IMR-90 (cell line): ENCODE measurements at regions not wholly inside any gene's neighbourhood (a gene's known extent, or its start where the extent isn't known, plus 50 kb on each side); places are given as distances from the start of the nearest gene placed in this dataset.
A peak's percentile ranks its signal among the peaks of the same experiment; 100 is the strongest.

Experiments used
- ATAC-seq: fragments of 200-7000 bp; cut with Tn5 transposase; 2 replicates; pipeline ENCODE4 v1.9.1; 2020; ENCODE audit warnings: low read depth, mild to moderate bottlenecking, moderate library complexity
- BruUV-seq: library from RNA; stranded (reverse); fragments of 400-500 nt; replicated peaks from 2 replicates; lab custom pipeline; 2021; lab: Mats Ljungman, UMichigan
- CTCF ChIA-PET: fragments of 300-600 bp; formaldehyde crosslinking; extraction: SDS; loops from one replicate; lab custom pipeline; 2021; ENCODE audit warnings: antibody characterized with exemption; lab: Yijun Ruan, JAX
- POLR2A ChIA-PET: fragments of 300-600 bp; sonication (Branson Sonifier 250); formaldehyde crosslinking; loops from one replicate; lab custom pipeline; 2022; ENCODE audit warnings: antibody characterized with exemption; ENCODE audit not compliant: unreplicated experiment; lab: Charles Lee
- DNase-seq: peaks from one replicate; pipeline ENCODE4 v3.0.0; 2013
- H2AFZ ChIP-seq: replicated peaks from 2 replicates; pipeline ENCODE3; 2013; ENCODE audit warnings: low read length, mild to moderate bottlenecking; ENCODE audit not compliant: poor library complexity
- H2AK5ac ChIP-seq: 2 replicates; pipeline ENCODE4 v1.6.1; 2013; ENCODE audit warnings: low read depth, low read length, inconsistent platforms
- H2AK9ac ChIP-seq: replicated peaks from 2 replicates; pipeline ENCODE3; 2013; ENCODE audit warnings: mild to moderate bottlenecking, low read depth, low read length, moderate library complexity; ENCODE audit not compliant: poor library complexity
- H2BK120ac ChIP-seq: 2 replicates; pipeline ENCODE4 v1.6.1; 2013; ENCODE audit warnings: low read depth, low read length, inconsistent platforms
- H2BK15ac ChIP-seq: 3 replicates; pipeline ENCODE4 v1.6.1; 2013; ENCODE audit warnings: low read depth, low read length, inconsistent platforms
- H2BK20ac ChIP-seq: 2 replicates; pipeline ENCODE4 v1.6.1; 2013; ENCODE audit warnings: low read depth, mild to moderate bottlenecking, inconsistent platforms, low read length, moderate library complexity
- H2BK5ac ChIP-seq: 2 replicates; pipeline ENCODE4 v1.6.1; 2013; ENCODE audit warnings: mild to moderate bottlenecking, low read depth, low read length, inconsistent platforms; ENCODE audit not compliant: poor library complexity, severe bottlenecking
- H3K14ac ChIP-seq: replicated peaks from 2 replicates; pipeline ENCODE4 v1.6.1; 2013; ENCODE audit warnings: low read depth, low read length, inconsistent platforms
- H3K18ac ChIP-seq: 2 replicates; pipeline ENCODE4 v1.6.1; 2013; ENCODE audit warnings: low read depth, low read length, control low read depth
- H3K23ac ChIP-seq: 2 replicates; pipeline ENCODE4 v1.6.1; 2013; ENCODE audit warnings: low read depth, low read length, inconsistent platforms
- H3K27ac ChIP-seq: 2 replicates; pipeline ENCODE4 v1.5.1; 2013; ENCODE audit warnings: mild to moderate bottlenecking, control low read depth, low read length; ENCODE audit not compliant: insufficient read depth
- H3K27me3 ChIP-seq: 2 replicates; pipeline ENCODE4 v1.6.1; 2013; ENCODE audit warnings: low read length; ENCODE audit not compliant: control insufficient read depth, insufficient read depth
- H3K36me3 ChIP-seq: 2 replicates; pipeline ENCODE4 v1.6.1; 2013; ENCODE audit warnings: low read length, mixed read lengths; ENCODE audit not compliant: control insufficient read depth, insufficient read depth
- H3K4ac ChIP-seq: 2 replicates; pipeline ENCODE4 v1.6.1; 2013; ENCODE audit warnings: low read depth, low read length, inconsistent platforms
- H3K4me1 ChIP-seq: 2 replicates; pipeline ENCODE4 v1.6.1; 2013; ENCODE audit warnings: low read length, mixed read lengths; ENCODE audit not compliant: control insufficient read depth, insufficient read depth
- H3K4me2 ChIP-seq: 2 replicates; pipeline ENCODE4 v1.6.1; 2013; ENCODE audit warnings: low read depth, mild to moderate bottlenecking, control low read depth, low read length, moderate library complexity
- H3K4me3 ChIP-seq: 2 replicates; pipeline ENCODE4 v1.5.1; 2013; ENCODE audit warnings: low read depth, mild to moderate bottlenecking, control low read depth, low read length, moderate library complexity; ENCODE audit not compliant: insufficient read depth
- H3K56ac ChIP-seq: 2 replicates; pipeline ENCODE4 v1.6.1; 2013; ENCODE audit warnings: low read length, inconsistent platforms; ENCODE audit not compliant: insufficient read depth; ENCODE audit errors: extremely low read depth
- H3K79me1 ChIP-seq, 2 experiments: 2 replicates each; pipeline ENCODE4 v1.6.1; 2013; ENCODE audit warnings: low read length in 2 of 2, inconsistent platforms in 1 of 2, low read depth in 1 of 2
- H3K9ac ChIP-seq: 2 replicates; pipeline ENCODE4 v1.6.1; 2013; ENCODE audit warnings: low read depth, low read length, control low read depth
- H3K9me1 ChIP-seq: 2 replicates; pipeline ENCODE4 v1.6.1; 2013; ENCODE audit warnings: low read length, inconsistent platforms; ENCODE audit not compliant: insufficient read depth
- H3K9me3 ChIP-seq: 2 replicates; pipeline ENCODE4 v1.6.1; 2013; ENCODE audit warnings: low read length; ENCODE audit not compliant: control insufficient read depth, insufficient read depth
- H4K20me1 ChIP-seq: 2 replicates; pipeline ENCODE4 v1.6.1; 2013; ENCODE audit warnings: low read length, inconsistent platforms; ENCODE audit not compliant: insufficient read depth
- H4K5ac ChIP-seq: 2 replicates; pipeline ENCODE4 v1.6.1; 2013; ENCODE audit warnings: mild to moderate bottlenecking, low read depth, low read length, control low read depth
- H4K8ac ChIP-seq, 2 experiments: 2 replicates each; pipeline ENCODE4 v1.6.1; 2013; ENCODE audit warnings: low read depth in 2 of 2, low read length in 2 of 2, control low read depth in 1 of 2, inconsistent platforms in 1 of 2
- H4K91ac ChIP-seq: 2 replicates; pipeline ENCODE4 v1.6.1; 2013; ENCODE audit warnings: low read depth, low read length, inconsistent platforms; ENCODE audit not compliant: insufficient read depth
- MAFK ChIP-seq: IDR thresholded peaks from 2 replicates; pipeline ENCODE4 v1.6.1; 2012; ENCODE audit warnings: low read depth, low read length, improper control_type of control experiment
- MAZ ChIP-seq: IDR thresholded peaks from 2 replicates; pipeline ENCODE4 v1.6.1; 2012; ENCODE audit warnings: low read depth, mild to moderate bottlenecking, low read length, improper control_type of control experiment, moderate library complexity, borderline replicate concordance
- MXI1 ChIP-seq: IDR thresholded peaks from 2 replicates; pipeline ENCODE4 v1.6.1; 2012; ENCODE audit warnings: low read depth, mild to moderate bottlenecking, low read length, moderate library complexity, borderline replicate concordance
- WGBS, 2 experiments: methylation state at CpG; one replicate each; pipeline versions ENCODE4 v1.1.5 to v1.1.7; 2013; ENCODE audit warnings: missing lambda C conversion rate in 2 of 2; ENCODE audit not compliant: insufficient read length in 1 of 2; ENCODE audit errors: extremely low coverage in 2 of 2; 5-methylcytosine and 5-hydroxymethylcytosine counted together
- dilution Hi-C: fragments of 300-500 bp; cut with HindIII; formaldehyde crosslinking; loops from one replicate; pipeline ENCODE4 v1.14.3; 2018; ENCODE audit warnings: low sequenced_read_pairs; ENCODE audit not compliant: unreplicated experiment
- in situ Hi-C: fragments of 300-500 bp; cut with MboI; formaldehyde crosslinking; loops from 3 replicates; pipeline ENCODE4 v1.14.3; 2019; ENCODE audit warnings: low sequenced_read_pairs, inconsistent platforms, mixed read lengths
- intact Hi-C: fragments of 100-400 bp; cut with micrococcal nuclease; formaldehyde crosslinking; loops from 2 replicates; pipeline ENCODE4 v1.10.0; 2022
- TF ChIP-seq, protein P1 (sequence below): conservative IDR thresholded peaks from 2 replicates; pipeline ENCODE4 v1.5.1; 2012; ENCODE audit warnings: mild to moderate bottlenecking, low read depth, low read length, improper control_type of control experiment

DNA sequence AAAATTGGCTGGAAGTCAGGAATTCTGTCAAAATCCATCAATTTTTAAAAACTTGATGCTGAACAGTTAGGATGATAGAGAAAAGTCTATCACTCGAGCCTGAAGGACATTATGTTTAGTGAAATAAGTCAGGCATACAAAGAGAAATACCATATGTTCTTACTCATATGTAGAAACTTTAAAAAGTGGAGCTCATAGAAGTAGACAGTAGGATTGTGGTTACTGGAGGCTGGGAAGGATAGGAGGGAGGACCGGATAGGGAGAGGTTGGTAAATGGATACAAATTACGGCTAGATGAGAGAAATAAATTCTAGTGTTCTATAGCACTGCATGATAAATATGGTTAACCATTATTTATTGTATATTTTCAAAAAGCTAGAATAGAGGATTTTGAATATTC is 389.5 kb upstream of the RASGRP1 start:
- Histone ChIP-seq H2BK15ac (no peak overlapping the region), H2BK5ac (no peak overlapping the region), H3K4me3 (no peak overlapping the region), H3K27me3 (no peaks in the 10 kb centered on the region), H2BK120ac (no peak overlapping the region), H3K23ac (no peak overlapping the region), H3K9ac (no peak overlapping the region), H3K79me1 (no peaks in the 10 kb centered on the region), H3K27ac (no peak overlapping the region), H3K56ac (no peak overlapping the region), H3K4me2 (no peak overlapping the region), H2AK5ac (no peak overlapping the region), H3K4me1 (no peaks in the 10 kb centered on the region), H3K14ac (no peak overlapping the region), H4K91ac (no peak overlapping the region), H3K9me1 (no peaks in the 10 kb centered on the region), H3K36me3 (no peaks in the 10 kb centered on the region), H2AFZ (no peak overlapping the region), H4K8ac (no peak overlapping the region), H4K20me1 (no peaks in the 10 kb centered on the region), H3K9me3 (no peaks in the 10 kb centered on the region), H3K4ac (no peak overlapping the region), H2AK9ac (no peak overlapping the region), H2BK20ac (no peak overlapping the region), H4K5ac (no peak overlapping the region), H3K18ac (no peak overlapping the region)
- no peak for ATAC-seq
- TF ChIP-seq, protein P1, sequence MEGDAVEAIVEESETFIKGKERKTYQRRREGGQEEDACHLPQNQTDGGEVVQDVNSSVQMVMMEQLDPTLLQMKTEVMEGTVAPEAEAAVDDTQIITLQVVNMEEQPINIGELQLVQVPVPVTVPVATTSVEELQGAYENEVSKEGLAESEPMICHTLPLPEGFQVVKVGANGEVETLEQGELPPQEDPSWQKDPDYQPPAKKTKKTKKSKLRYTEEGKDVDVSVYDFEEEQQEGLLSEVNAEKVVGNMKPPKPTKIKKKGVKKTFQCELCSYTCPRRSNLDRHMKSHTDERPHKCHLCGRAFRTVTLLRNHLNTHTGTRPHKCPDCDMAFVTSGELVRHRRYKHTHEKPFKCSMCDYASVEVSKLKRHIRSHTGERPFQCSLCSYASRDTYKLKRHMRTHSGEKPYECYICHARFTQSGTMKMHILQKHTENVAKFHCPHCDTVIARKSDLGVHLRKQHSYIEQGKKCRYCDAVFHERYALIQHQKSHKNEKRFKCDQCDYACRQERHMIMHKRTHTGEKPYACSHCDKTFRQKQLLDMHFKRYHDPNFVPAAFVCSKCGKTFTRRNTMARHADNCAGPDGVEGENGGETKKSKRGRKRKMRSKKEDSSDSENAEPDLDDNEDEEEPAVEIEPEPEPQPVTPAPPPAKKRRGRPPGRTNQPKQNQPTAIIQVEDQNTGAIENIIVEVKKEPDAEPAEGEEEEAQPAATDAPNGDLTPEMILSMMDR, result no peak
- TF ChIP-seq MXI1 (no peak), MAFK (no peak), MAZ (no peak)
- DNase-seq, result peak; percentile 10
- dilution Hi-C loops, result no loop called here
- in situ Hi-C loops, result no loop called here
- WGBS, 2 experiments, result no CpG with 5 or more reads among the region's 3 CpGs
- intact Hi-C loops, result no loop called here
- CTCF ChIA-PET, result interaction anchor here (0.6 kb wide), 1 partner anchor 226 kb away, joined by 4 read pairs; no protein-coding TSS in a partner anchor
- POLR2A ChIA-PET, result no interaction called here
- no TSS peak for BruUV-seq
